GM12878 (cell line): ENCODE measurements at regions not wholly inside any gene's neighbourhood (a gene's known extent, or its start where the extent isn't known, plus 50 kb on each side); places are given as distances from the start of the nearest gene placed in this dataset.

Experiments
- ATAC-seq: fragments of 200-7000 bp; cut with Tn5 transposase; 3 replicates; pipeline ENCODE4 v1.9.1; 2020; ENCODE audit warnings: mild to moderate bottlenecking, moderate library complexity
- BruUV-seq: library from RNA; stranded (reverse); fragments of 400-500 nt; replicated peaks from 2 replicates; lab custom pipeline; 2021; lab: Mats Ljungman, UMichigan
- CTCF ChIA-PET: fragments of 300-600 bp; sonication (Branson Sonifier 250); formaldehyde crosslinking; extraction: SDS; loops from one replicate; lab custom pipeline; 2021; ENCODE audit warnings: inconsistent platforms; lab: Yijun Ruan, JAX
- POLR2A ChIA-PET: fragments of 350-600 bp; formaldehyde crosslinking; extraction: SDS; loops from one replicate; lab custom pipeline; 2021; ENCODE audit warnings: inconsistent platforms; lab: Charles Lee
- RAD21 ChIA-PET: fragments of 300-600 bp; sonication (Branson Sonifier 250); formaldehyde crosslinking; loops from one replicate; lab custom pipeline; 2023; ENCODE audit warnings: antibody characterized with exemption; ENCODE audit not compliant: unreplicated experiment; lab: Charles Lee
- SMC1A ChIA-PET: fragments of 300-600 bp; sonication (Branson Sonifier 250); formaldehyde crosslinking; loops from one replicate; lab custom pipeline; 2023; ENCODE audit not compliant: unreplicated experiment, uncharacterized antibody; lab: Charles Lee
- DNase-seq: peaks from one replicate; pipeline ENCODE4 v3.0.0-alpha.2; 2011; ENCODE audit warnings: low read depth, low spot score
- FAIRE-seq: peaks from 3 replicates; lab custom pipeline; 2011; peaks lifted over from hg19 to GRCh38; lab: Jason Lieb, UNC
- H2AFZ ChIP-seq: 2 replicates; pipeline ENCODE4 v1.6.0; 2011; ENCODE audit warnings: low read depth, low read length, control low read depth; ENCODE audit not compliant: control insufficient read depth
- H3K27ac ChIP-seq: 2 replicates; pipeline ENCODE4 v1.5.1; 2011; ENCODE audit warnings: control low read depth; ENCODE audit not compliant: control insufficient read depth, insufficient read depth
- H3K27me3 ChIP-seq, 2 experiments: replicated peaks in 1 of 2; 2 replicates each; pipeline versions ENCODE4 v1.6.0 to v1.6.1; 2011; ENCODE audit warnings: low read length in 1 of 2; ENCODE audit not compliant: control insufficient read depth in 2 of 2, insufficient read depth in 2 of 2
- H3K36me3 ChIP-seq, 2 experiments: 2 replicates each; pipeline ENCODE4 v1.5.1; 2011; ENCODE audit warnings: low read length in 1 of 2; ENCODE audit not compliant: control insufficient read depth in 2 of 2, insufficient read depth in 2 of 2
- H3K4me1 ChIP-seq: 2 replicates; pipeline ENCODE4 v1.6.1; 2011; ENCODE audit warnings: mild to moderate bottlenecking, low read length, moderate library complexity, mixed read lengths; ENCODE audit not compliant: control insufficient read depth, insufficient read depth
- H3K4me2 ChIP-seq: 2 replicates; pipeline ENCODE4 v1.6.0; 2011; ENCODE audit warnings: control low read depth; ENCODE audit not compliant: control insufficient read depth, insufficient read depth
- H3K4me3 ChIP-seq: fragments of 200-600 bp; sonication (generic); 2 replicates; pipeline ENCODE4 v1.5.1; 2016
- H3K79me2 ChIP-seq: 2 replicates; pipeline ENCODE4 v1.6.0; 2011; ENCODE audit warnings: low read length; ENCODE audit not compliant: control insufficient read depth, insufficient read depth
- H3K9ac ChIP-seq: 2 replicates; pipeline ENCODE4 v1.8.0; 2011; ENCODE audit warnings: low read length, control low read depth, mixed read lengths; ENCODE audit not compliant: control insufficient read depth, insufficient read depth
- H3K9me3 ChIP-seq: replicated peaks from 3 replicates; pipeline ENCODE4 v1.5.1; 2011; ENCODE audit warnings: mild to moderate bottlenecking, low read length; ENCODE audit not compliant: control insufficient read depth, insufficient read depth
- H4K20me1 ChIP-seq: 2 replicates; pipeline ENCODE4 v1.6.0; 2011; ENCODE audit not compliant: control insufficient read depth, insufficient read depth
- CBX5 ChIP-seq: sonication (generic); IDR thresholded peaks from 2 replicates; pipeline ENCODE4 v1.6.1; 2016; ENCODE audit warnings: low read depth, moderate library complexity, mild to moderate bottlenecking, inconsistent platforms
- CREB1 ChIP-seq: IDR thresholded peaks from 2 replicates; pipeline ENCODE4 v1.6.1; 2012; ENCODE audit warnings: low read depth, mild to moderate bottlenecking, inconsistent platforms
- IKZF1 ChIP-seq: fragments of 450-650 bp; conservative IDR thresholded peaks from 2 replicates; pipeline ENCODE4 v1.6.1; 2017; ENCODE audit warnings: antibody characterized with exemption, mild to moderate bottlenecking
- LARP7 ChIP-seq: fragments of 450-650 bp; IDR thresholded peaks from 2 replicates; pipeline ENCODE4 v1.6.1; 2017; ENCODE audit warnings: mild to moderate bottlenecking
- POLR2AphosphoS2 ChIP-seq: IDR thresholded peaks from 2 replicates; pipeline ENCODE4 v1.6.1; 2011; ENCODE audit warnings: low read depth, mild to moderate bottlenecking, low read length, improper control_type of control experiment, moderate library complexity
- RBBP5 ChIP-seq: fragments of 200-600 bp; sonication (generic); conservative IDR thresholded peaks from 2 replicates; pipeline ENCODE4 v1.6.1; 2016
- SPI1 ChIP-seq: IDR thresholded peaks from 2 replicates; pipeline ENCODE4 v1.6.1; 2011; ENCODE audit warnings: low read depth, mild to moderate bottlenecking, low read length, moderate library complexity, borderline replicate concordance; ENCODE audit not compliant: insufficient read depth
- TCF7 ChIP-seq: IDR thresholded peaks from 2 replicates; pipeline ENCODE4 v1.6.1; 2014; ENCODE audit warnings: antibody characterized with exemption, borderline replicate concordance
- WGBS: methylation state at CpG from one replicate; pipeline ENCODE4 v1.1.6; 2016; ENCODE audit warnings: low lambda C conversion rate; ENCODE audit not compliant: insufficient replicate concordance, insufficient coverage; ENCODE audit errors: missing lambda C conversion rate; 5-methylcytosine and 5-hydroxymethylcytosine counted together
- in situ Hi-C: fragments of 300-500 bp; cut with MboI; formaldehyde crosslinking; loops from 9 replicates; pipeline ENCODE4 v1.14.3; 2018; ENCODE audit warnings: mixed read lengths
- intact Hi-C: fragments of 100-400 bp; cut with micrococcal nuclease; formaldehyde crosslinking; loops from one replicate; pipeline ENCODE4 v1.14.2; 2022; ENCODE audit not compliant: unreplicated experiment
- TF ChIP-seq, protein P1 (sequence below): fragments of 450-650 bp; IDR thresholded peaks from 2 replicates; pipeline ENCODE4 v1.6.1; 2017; ENCODE audit warnings: mild to moderate bottlenecking, moderate library complexity
- TF ChIP-seq, protein P2 (sequence below): fragments of 450-650 bp; IDR thresholded peaks from 2 replicates; pipeline ENCODE4 v1.6.1; 2017; ENCODE audit warnings: mild to moderate bottlenecking, moderate library complexity
- TF ChIP-seq, protein P3 (sequence below): fragments of 450-650 bp; IDR thresholded peaks from 2 replicates; pipeline ENCODE4 v1.6.1; 2016; ENCODE audit warnings: mild to moderate bottlenecking, moderate library complexity, borderline replicate concordance

DNA sequence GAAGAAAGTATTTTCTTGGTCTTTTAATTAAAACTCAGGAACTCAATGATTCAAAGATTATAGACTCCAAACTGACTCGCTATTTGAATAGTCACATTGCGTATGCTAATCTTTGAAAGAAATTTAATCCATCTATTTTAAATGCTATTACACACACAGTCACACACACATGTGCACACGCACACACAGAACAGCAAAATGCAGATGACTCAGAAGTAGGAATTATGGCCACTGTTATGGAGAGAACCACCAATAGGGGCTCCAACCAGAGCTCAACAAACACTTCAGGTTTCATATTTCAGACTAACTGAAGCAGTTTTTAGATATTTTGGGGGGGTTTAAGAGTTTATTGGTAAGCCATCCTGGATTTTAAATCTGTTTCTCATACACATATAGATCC is 1917.9 kb downstream of the EFNA5 start:
- in situ Hi-C loops: no loop called here
- WGBS: 57% methylated on average over 3 of the region's 3 CpGs
- ChIA-PET POLR2A (no interaction called here), RAD21 (no interaction called here), SMC1A (no interaction called here), CTCF (no interaction called here)
- Histone ChIP-seq H2AFZ (no peak overlapping the region), H3K27ac (no peak overlapping the region), H4K20me1 (no peaks in the 10 kb centered on the region), H3K4me3 (no peak overlapping the region), H3K27me3 (no peaks in the 10 kb centered on the region), H3K4me2 (no peak overlapping the region), H3K79me2 (no peaks in the 10 kb centered on the region), H3K9ac (no peak overlapping the region), H3K4me1 (no peaks in the 10 kb centered on the region), H3K9me3 (no peaks in the 10 kb centered on the region), H3K36me3 (no peaks in the 10 kb centered on the region)
- no TSS peak for BruUV-seq
- intact Hi-C loops: no loop called here
- no peak for FAIRE-seq
- no peak for DNase-seq
- no peak for ATAC-seq
- TF ChIP-seq CREB1 (no peak), IKZF1 (no peak), SPI1 (no peak), TCF7 (no peak), LARP7 (no peak), RBBP5 (no peak), POLR2AphosphoS2 (no peak), CBX5 (no peak)
- TF ChIP-seq, protein P1, sequence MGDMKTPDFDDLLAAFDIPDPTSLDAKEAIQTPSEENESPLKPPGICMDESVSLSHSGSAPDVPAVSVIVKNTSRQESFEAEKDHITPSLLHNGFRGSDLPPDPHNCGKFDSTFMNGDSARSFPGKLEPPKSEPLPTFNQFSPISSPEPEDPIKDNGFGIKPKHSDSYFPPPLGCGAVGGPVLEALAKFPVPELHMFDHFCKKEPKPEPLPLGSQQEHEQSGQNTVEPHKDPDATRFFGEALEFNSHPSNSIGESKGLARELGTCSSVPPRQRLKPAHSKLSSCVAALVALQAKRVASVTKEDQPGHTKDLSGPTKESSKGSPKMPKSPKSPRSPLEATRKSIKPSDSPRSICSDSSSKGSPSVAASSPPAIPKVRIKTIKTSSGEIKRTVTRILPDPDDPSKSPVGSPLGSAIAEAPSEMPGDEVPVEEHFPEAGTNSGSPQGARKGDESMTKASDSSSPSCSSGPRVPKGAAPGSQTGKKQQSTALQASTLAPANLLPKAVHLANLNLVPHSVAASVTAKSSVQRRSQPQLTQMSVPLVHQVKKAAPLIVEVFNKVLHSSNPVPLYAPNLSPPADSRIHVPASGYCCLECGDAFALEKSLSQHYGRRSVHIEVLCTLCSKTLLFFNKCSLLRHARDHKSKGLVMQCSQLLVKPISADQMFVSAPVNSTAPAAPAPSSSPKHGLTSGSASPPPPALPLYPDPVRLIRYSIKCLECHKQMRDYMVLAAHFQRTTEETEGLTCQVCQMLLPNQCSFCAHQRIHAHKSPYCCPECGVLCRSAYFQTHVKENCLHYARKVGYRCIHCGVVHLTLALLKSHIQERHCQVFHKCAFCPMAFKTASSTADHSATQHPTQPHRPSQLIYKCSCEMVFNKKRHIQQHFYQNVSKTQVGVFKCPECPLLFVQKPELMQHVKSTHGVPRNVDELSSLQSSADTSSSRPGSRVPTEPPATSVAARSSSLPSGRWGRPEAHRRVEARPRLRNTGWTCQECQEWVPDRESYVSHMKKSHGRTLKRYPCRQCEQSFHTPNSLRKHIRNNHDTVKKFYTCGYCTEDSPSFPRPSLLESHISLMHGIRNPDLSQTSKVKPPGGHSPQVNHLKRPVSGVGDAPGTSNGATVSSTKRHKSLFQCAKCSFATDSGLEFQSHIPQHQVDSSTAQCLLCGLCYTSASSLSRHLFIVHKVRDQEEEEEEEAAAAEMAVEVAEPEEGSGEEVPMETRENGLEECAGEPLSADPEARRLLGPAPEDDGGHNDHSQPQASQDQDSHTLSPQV: no peak
- TF ChIP-seq, protein P2, sequence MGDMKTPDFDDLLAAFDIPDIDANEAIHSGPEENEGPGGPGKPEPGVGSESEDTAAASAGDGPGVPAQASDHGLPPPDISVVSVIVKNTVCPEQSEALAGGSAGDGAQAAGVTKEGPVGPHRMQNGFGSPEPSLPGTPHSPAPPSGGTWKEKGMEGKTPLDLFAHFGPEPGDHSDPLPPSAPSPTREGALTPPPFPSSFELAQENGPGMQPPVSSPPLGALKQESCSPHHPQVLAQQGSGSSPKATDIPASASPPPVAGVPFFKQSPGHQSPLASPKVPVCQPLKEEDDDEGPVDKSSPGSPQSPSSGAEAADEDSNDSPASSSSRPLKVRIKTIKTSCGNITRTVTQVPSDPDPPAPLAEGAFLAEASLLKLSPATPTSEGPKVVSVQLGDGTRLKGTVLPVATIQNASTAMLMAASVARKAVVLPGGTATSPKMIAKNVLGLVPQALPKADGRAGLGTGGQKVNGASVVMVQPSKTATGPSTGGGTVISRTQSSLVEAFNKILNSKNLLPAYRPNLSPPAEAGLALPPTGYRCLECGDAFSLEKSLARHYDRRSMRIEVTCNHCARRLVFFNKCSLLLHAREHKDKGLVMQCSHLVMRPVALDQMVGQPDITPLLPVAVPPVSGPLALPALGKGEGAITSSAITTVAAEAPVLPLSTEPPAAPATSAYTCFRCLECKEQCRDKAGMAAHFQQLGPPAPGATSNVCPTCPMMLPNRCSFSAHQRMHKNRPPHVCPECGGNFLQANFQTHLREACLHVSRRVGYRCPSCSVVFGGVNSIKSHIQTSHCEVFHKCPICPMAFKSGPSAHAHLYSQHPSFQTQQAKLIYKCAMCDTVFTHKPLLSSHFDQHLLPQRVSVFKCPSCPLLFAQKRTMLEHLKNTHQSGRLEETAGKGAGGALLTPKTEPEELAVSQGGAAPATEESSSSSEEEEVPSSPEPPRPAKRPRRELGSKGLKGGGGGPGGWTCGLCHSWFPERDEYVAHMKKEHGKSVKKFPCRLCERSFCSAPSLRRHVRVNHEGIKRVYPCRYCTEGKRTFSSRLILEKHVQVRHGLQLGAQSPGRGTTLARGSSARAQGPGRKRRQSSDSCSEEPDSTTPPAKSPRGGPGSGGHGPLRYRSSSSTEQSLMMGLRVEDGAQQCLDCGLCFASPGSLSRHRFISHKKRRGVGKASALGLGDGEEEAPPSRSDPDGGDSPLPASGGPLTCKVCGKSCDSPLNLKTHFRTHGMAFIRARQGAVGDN: no peak
- TF ChIP-seq, protein P3, sequence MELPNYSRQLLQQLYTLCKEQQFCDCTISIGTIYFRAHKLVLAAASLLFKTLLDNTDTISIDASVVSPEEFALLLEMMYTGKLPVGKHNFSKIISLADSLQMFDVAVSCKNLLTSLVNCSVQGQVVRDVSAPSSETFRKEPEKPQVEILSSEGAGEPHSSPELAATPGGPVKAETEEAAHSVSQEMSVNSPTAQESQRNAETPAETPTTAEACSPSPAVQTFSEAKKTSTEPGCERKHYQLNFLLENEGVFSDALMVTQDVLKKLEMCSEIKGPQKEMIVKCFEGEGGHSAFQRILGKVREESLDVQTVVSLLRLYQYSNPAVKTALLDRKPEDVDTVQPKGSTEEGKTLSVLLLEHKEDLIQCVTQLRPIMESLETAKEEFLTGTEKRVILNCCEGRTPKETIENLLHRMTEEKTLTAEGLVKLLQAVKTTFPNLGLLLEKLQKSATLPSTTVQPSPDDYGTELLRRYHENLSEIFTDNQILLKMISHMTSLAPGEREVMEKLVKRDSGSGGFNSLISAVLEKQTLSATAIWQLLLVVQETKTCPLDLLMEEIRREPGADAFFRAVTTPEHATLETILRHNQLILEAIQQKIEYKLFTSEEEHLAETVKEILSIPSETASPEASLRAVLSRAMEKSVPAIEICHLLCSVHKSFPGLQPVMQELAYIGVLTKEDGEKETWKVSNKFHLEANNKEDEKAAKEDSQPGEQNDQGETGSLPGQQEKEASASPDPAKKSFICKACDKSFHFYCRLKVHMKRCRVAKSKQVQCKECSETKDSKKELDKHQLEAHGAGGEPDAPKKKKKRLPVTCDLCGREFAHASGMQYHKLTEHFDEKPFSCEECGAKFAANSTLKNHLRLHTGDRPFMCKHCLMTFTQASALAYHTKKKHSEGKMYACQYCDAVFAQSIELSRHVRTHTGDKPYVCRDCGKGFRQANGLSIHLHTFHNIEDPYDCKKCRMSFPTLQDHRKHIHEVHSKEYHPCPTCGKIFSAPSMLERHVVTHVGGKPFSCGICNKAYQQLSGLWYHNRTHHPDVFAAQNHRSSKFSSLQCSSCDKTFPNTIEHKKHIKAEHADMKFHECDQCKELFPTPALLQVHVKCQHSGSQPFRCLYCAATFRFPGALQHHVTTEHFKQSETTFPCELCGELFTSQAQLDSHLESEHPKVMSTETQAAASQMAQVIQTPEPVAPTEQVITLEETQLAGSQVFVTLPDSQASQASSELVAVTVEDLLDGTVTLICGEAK: no peak
